ENCODE measurements at regions not wholly inside any gene's neighbourhood (a gene's known extent, or its start where the extent isn't known, plus 50 kb on each side); places are given as distances from the start of the nearest gene placed in this dataset.

GRCh38 chr21:27713154-27714109, 746.5 kb upstream of the ADAMTS5 start:
- Histone ChIP-seq H3K27ac (ENCODE audit: low read depth, low read length) (no peak overlapping the region), H3K9me2 (replicated peaks; ENCODE audit: control insufficient read depth, low read length) (no peaks in the 10 kb centered on the region), H3K36me3 (ENCODE audit: control insufficient read depth, low read length) (no peaks in the 10 kb centered on the region), H3K4me3 (ENCODE audit: low read length) (no peak overlapping the region), H3K27me3 (ENCODE audit: control insufficient read depth, low read length) (no peaks in the 10 kb centered on the region), H3F3A (ENCODE audit: control insufficient read depth, insufficient read depth) (no peaks in the 10 kb centered on the region), H3K9me3 (ENCODE audit: control insufficient read depth, insufficient read depth, low read length) (no peaks in the 10 kb centered on the region), H4K20me1 (ENCODE audit: control insufficient read depth, insufficient read depth, low read depth, low read length) (no peaks in the 10 kb centered on the region), H3K4me2 (ENCODE audit: low read length) (no peak overlapping the region), H3K79me2 (ENCODE audit: control insufficient read depth, low read length) (no peaks in the 10 kb centered on the region), H3K4me1 (ENCODE audit: control insufficient read depth, low read length) (no peaks in the 10 kb centered on the region)
- TF ChIP-seq EZH2phosphoT487 (IDR thresholded peaks at IDR 0.05; ENCODE audit: borderline replicate concordance, low read length) (no peak), CTCF (IDR thresholded peaks at IDR 0.05; ENCODE audit: low read depth, low read length, poor library complexity, severe bottlenecking) (no peak)

GRCh38 chr21:27704567-27705166, 737.8 kb upstream of the ADAMTS5 start:
- Histone ChIP-seq H3K4me3 (ENCODE audit: low read length) (no peak overlapping the region), H3K4me2 (ENCODE audit: low read length) (no peak overlapping the region), H3K9me3 (ENCODE audit: control insufficient read depth, insufficient read depth, low read length) (no peaks in the 10 kb centered on the region), H3K36me3 (ENCODE audit: control insufficient read depth, low read length) (no peaks in the 10 kb centered on the region), H3K4me1 (ENCODE audit: control insufficient read depth, low read length) (no peaks in the 10 kb centered on the region), H3K27me3 (ENCODE audit: control insufficient read depth, low read length) (no peaks in the 10 kb centered on the region), H3K9me2 (replicated peaks; ENCODE audit: control insufficient read depth, low read length) (no peaks in the 10 kb centered on the region), H3F3A (ENCODE audit: control insufficient read depth, insufficient read depth) (no peaks in the 10 kb centered on the region), H4K20me1 (ENCODE audit: control insufficient read depth, insufficient read depth, low read depth, low read length) (no peaks in the 10 kb centered on the region), H3K79me2 (ENCODE audit: control insufficient read depth, low read length) (no peaks in the 10 kb centered on the region), H3K27ac (ENCODE audit: low read depth, low read length) (no peak overlapping the region)
- TF ChIP-seq EZH2phosphoT487 (IDR thresholded peaks at IDR 0.05; ENCODE audit: borderline replicate concordance, low read length) (no peak), CTCF (IDR thresholded peaks at IDR 0.05; ENCODE audit: low read depth, low read length, poor library complexity, severe bottlenecking) (no peak)

- Histone ChIP-seq H3K4me1 (ENCODE audit: control insufficient read depth, low read length) (no peaks in the 10 kb centered on the region), H4K20me1 (ENCODE audit: control insufficient read depth, insufficient read depth, low read depth, low read length) (no peaks in the 10 kb centered on the region), H3K9me3 (ENCODE audit: control insufficient read depth, insufficient read depth, low read length) (no peaks in the 10 kb centered on the region), H3K4me2 (ENCODE audit: low read length) (no peak overlapping the region), H3F3A (ENCODE audit: control insufficient read depth, insufficient read depth) (no peaks in the 10 kb centered on the region), H3K4me3 (ENCODE audit: low read length) (no peak overlapping the region), H3K9me2 (replicated peaks; ENCODE audit: control insufficient read depth, low read length) (no peaks in the 10 kb centered on the region), H3K27ac (ENCODE audit: low read depth, low read length) (no peak overlapping the region), H3K79me2 (ENCODE audit: control insufficient read depth, low read length) (no peaks in the 10 kb centered on the region), H3K27me3 (ENCODE audit: control insufficient read depth, low read length) (no peaks in the 10 kb centered on the region), H3K36me3 (ENCODE audit: control insufficient read depth, low read length) (no peaks in the 10 kb centered on the region)
- TF ChIP-seq CTCF (IDR thresholded peaks at IDR 0.05; ENCODE audit: low read depth, low read length, poor library complexity, severe bottlenecking) (no peak), EZH2phosphoT487 (IDR thresholded peaks at IDR 0.05; ENCODE audit: borderline replicate concordance, low read length) (no peak)
Measured at GRCh38 chr21:27703791-27704190, 736.9 kb upstream of the ADAMTS5 start.
